ENCODE measurements at regions not wholly inside any gene's neighbourhood (a gene's known extent, or its start where the extent isn't known, plus 50 kb on each side); places are given as distances from the start of the nearest gene placed in this dataset.

DNA sequence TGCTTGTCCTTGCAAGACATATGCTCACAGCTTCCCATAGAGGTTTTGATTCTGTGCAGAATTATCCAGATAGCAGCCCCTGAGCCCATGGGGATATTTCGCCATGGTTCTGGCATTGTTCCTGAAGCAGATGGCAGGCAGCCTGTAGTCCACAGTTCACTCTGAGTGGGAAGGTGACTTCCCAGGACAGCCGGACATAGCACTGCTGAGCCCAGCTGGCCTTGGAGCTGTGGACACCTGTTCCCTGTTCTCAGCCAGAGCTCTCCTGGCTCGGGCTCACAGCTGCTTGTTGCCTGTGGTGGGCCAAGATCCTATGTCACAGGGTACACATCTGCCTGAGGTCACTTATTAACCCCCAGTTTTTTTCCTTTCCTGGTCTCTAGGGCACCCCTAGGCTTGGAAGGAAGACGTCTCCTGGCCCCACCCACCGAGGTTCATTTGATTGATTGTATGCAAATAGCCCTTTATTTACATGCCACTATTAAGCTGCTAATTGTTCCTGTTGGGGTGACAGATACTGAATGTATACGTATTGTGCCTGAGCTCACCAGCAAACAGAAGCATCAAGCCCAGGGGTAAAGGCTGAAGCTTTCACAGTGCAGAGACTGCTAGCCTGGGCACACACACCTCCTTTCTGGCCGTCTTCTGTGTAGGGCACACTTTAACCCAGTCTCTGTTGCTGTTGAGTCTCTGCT is 96.6 kb upstream of the DMRT1 start:
- TF ChIP-seq, protein P1, sequence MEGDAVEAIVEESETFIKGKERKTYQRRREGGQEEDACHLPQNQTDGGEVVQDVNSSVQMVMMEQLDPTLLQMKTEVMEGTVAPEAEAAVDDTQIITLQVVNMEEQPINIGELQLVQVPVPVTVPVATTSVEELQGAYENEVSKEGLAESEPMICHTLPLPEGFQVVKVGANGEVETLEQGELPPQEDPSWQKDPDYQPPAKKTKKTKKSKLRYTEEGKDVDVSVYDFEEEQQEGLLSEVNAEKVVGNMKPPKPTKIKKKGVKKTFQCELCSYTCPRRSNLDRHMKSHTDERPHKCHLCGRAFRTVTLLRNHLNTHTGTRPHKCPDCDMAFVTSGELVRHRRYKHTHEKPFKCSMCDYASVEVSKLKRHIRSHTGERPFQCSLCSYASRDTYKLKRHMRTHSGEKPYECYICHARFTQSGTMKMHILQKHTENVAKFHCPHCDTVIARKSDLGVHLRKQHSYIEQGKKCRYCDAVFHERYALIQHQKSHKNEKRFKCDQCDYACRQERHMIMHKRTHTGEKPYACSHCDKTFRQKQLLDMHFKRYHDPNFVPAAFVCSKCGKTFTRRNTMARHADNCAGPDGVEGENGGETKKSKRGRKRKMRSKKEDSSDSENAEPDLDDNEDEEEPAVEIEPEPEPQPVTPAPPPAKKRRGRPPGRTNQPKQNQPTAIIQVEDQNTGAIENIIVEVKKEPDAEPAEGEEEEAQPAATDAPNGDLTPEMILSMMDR (IDR thresholded peaks at IDR 0.05) = no peak
- no peak for TF ChIP-seq ZFX (IDR thresholded peaks at IDR 0.05; ENCODE audit: borderline replicate concordance)
- H3K27ac ChIP-seq = no peak overlapping the region

DNA sequence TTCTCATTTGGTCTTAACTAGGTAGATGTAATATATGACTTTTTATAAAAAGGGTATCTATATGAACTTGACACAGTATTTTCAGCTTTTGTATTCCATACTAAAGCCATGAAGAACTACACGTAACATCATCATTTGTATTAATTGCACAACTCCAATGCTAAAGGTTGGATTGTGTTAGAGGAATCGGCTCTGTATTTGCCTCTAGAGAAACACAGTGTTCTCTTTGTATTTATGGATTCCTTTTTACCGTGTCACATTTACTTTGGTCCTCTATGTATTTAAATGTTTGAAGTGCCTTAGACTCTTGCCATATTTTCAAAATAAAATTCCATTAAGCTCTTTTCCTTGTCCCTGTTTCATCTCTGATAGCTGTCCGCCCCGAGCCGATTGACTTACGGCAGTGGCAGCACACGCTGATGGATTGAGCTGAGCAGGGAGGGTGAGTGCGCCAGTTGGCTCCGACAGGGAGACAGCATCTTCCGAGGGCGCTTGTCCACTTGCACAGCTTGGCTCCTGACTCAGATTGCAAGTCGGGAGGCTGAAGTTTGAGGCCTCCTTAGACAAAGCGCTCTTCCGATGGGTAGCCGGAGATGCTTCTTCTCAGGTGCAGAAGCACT is 95.6 kb upstream of the DMRT1 start:
- no peak for TF ChIP-seq ZFX (IDR thresholded peaks at IDR 0.05; ENCODE audit: borderline replicate concordance)
- TF ChIP-seq, protein P1 (IDR thresholded peaks at IDR 0.05) = no peak
- H3K27ac ChIP-seq = no peak overlapping the region

DNA sequence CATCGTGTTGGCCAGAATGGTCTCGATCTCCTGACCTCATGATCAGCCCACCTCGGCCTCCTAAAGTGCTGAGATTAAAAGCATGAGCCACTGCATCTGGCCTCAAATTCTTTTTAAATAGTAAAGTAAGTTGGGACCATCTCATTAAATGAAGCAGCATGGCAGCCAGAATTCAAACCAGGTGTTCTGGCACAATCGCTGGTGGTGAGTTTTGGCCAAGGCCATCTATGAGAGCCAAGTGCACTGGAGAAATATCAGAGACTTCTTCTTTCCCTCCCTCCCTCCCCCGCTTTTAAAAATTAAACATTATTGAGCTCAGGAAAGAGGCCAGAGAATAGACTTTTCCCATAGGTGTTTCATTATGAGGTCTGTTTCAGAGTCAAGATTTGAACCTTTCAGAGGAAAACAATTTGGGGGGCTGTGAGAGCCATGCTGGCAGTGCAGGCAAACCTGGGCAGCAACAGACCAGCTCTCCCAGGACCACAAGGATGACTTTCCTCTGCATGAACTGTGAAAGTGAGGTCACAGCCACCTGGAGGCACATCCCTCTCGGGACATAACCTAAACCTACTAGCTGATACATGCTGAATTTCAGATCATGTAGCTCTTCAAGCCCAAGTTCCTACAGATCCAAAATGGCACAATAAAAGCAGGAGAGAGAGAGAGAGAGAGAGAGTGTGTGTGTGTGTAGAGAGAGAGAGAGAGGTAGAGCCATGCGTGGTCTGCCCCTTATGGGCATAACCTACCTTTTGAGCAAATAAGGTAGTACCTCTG is 94.6 kb upstream of the DMRT1 start:
- H3K27ac ChIP-seq = peak overlapping the region; percentile 17; the same call in 1 of the 2 replicates
- TF ChIP-seq, protein P1 (IDR thresholded peaks at IDR 0.05) = no peak
- no peak for TF ChIP-seq ZFX (IDR thresholded peaks at IDR 0.05; ENCODE audit: borderline replicate concordance)

DNA sequence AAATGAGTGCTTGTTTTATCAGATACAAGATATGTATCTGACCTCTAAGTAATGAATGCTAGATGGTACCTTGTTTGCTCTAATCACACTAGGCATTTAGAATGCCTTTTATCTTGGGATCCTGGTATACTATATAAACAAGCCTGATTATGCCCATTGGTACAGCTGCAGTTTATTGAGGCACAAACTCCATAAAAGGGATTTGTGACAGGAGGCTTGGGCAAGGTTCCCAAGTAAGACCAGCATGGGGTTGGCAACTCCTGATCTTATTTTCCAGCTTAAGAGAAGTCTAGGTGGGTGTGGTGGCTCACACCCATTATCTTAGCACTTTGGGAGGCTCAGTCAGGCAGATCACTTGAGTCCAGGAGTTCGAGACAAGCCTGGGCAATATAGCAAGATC is 93.9 kb upstream of the DMRT1 start:
- peak overlapping the region; percentile 17; the same call in 1 of the 2 replicates for H3K27ac ChIP-seq
- TF ChIP-seq ZFX (IDR thresholded peaks at IDR 0.05; ENCODE audit: borderline replicate concordance) = no peak
- TF ChIP-seq, protein P1 (IDR thresholded peaks at IDR 0.05) = no peak

DNA sequence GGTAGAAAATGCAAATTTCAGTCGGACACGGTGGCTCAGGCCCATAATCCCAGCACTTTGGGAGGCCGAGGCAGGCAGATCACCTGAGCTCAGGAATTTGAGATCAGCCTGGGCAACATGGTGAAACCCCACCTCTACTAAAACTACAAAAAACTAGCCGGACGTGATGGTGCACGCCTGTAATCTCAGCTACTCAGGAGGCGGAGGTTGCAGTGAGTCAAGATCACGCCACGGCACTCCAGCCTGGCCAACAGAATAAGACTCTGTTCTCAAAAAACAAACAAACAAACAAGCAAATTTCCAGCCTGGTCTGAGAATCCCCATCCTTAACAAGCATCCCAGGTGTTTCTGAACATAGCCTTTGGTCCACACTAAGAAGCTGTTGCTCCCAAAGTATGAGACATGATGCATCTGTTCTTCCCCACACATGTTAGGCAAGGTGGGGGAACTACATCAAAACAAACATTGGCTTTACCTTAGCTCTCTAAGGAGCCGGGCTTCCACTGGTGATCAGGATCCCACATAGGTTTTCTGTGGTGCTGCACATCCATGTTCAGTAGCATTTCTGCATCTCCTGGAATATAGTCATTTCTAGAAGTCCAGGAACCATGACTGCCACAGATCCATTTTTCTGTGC is 92.5 kb upstream of the DMRT1 start:
- TF ChIP-seq, protein P1 (IDR thresholded peaks at IDR 0.05) = no peak
- TF ChIP-seq ZFX (IDR thresholded peaks at IDR 0.05; ENCODE audit: borderline replicate concordance) = no peak
- no peak overlapping the region for H3K27ac ChIP-seq

DNA sequence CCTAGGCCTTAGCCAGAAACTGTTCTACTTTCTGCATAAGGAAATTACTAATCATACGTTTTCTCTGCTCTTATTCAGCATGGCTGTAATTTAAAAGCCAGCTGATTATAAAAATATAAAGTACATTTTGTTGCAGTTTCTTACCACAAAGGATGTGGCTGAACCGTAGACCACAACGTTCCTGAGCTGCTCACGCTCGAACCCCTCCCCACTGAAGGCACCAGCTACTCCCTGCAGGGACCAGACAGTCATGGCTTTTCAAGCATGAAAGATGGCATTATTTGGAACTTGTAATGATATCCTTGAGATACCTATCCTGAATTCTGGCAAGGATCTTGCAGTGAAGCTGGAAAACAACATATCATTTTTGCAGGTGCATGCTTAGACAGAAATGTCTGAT is 91.8 kb upstream of the DMRT1 start:
- no peak overlapping the region for H3K27ac ChIP-seq
- TF ChIP-seq ZFX (IDR thresholded peaks at IDR 0.05; ENCODE audit: borderline replicate concordance) = no peak
- TF ChIP-seq, protein P1 (IDR thresholded peaks at IDR 0.05) = no peak

Data from 22Rv1 (cell line).